Left renal pelvis (tissue), 4 donors: ENCODE measurements at regions not wholly inside any gene's neighbourhood (a gene's known extent, or its start where the extent isn't known, plus 50 kb on each side); places are given as distances from the start of the nearest gene placed in this dataset.
"Not testable (repeated sequence)": the region's sequence is repeated elsewhere in the genome, so short reads cannot be mapped to it uniquely, and the experiment has no call there.

Experiments used
- DNase-seq, 4 donors: peaks; one replicate each; pipeline ENCODE4 v3.0.0-alpha.2; 2013; ENCODE audit warnings: low read depth in 4 of 4, low spot score in 3 of 4

GRCh38 chr2:3899536-3900155, 196.3 kb downstream of the DCDC2C start:
- DNase-seq, result no peak

GRCh38 chr2:3902131-3902530, 198.8 kb downstream of the DCDC2C start:
- DNase-seq, result no peak

- DNase-seq, result no peak
Observed at GRCh38 chr2:3904061-3904460, 200.7 kb downstream of the DCDC2C start.

- not testable (repeated sequence) for DNase-seq
Observed at GRCh38 chr2:3908498-3908897, 205.1 kb downstream of the DCDC2C start.

GRCh38 chr2:3911882-3912455, 208.6 kb downstream of the DCDC2C start:
- DNase-seq, result no peak

GRCh38 chr2:3913166-3913565, 209.8 kb downstream of the DCDC2C start:
- peak in 1 of 4 donors; percentile 6 for DNase-seq

- no peak for DNase-seq
Observed at GRCh38 chr2:3914241-3914640, 210.9 kb downstream of the DCDC2C start.

- no peak for DNase-seq
Observed at GRCh38 chr2:3927031-3927430, 223.7 kb downstream of the DCDC2C start.

- no peak for DNase-seq
Observed at GRCh38 chr2:3929374-3929773, 226.0 kb downstream of the DCDC2C start.

- no peak for DNase-seq
Observed at GRCh38 chr2:3930246-3930645, 226.9 kb downstream of the DCDC2C start.

- DNase-seq, result no peak
Observed at GRCh38 chr2:3940661-3941060, 237.3 kb downstream of the DCDC2C start.

GRCh38 chr2:3942841-3943240, 239.5 kb downstream of the DCDC2C start:
- no peak for DNase-seq

GRCh38 chr2:3944071-3944470, 240.7 kb downstream of the DCDC2C start:
- no peak for DNase-seq

- DNase-seq, result no peak
Observed at GRCh38 chr2:3944841-3945240, 241.5 kb downstream of the DCDC2C start.

GRCh38 chr2:3948191-3948590, 244.8 kb downstream of the DCDC2C start:
- no peak for DNase-seq

- DNase-seq, result no peak
Observed at GRCh38 chr2:3951131-3951954, 248.0 kb downstream of the DCDC2C start.

- no peak for DNase-seq
Observed at GRCh38 chr2:3952866-3953516, 249.6 kb downstream of the DCDC2C start.

GRCh38 chr2:3954261-3954660, 250.9 kb downstream of the DCDC2C start:
- no peak for DNase-seq

- DNase-seq, result no peak
Observed at GRCh38 chr2:3956406-3956805, 253.0 kb downstream of the DCDC2C start.

- no peak for DNase-seq
Observed at GRCh38 chr2:3956892-3957291, 253.5 kb downstream of the DCDC2C start.

- no peak for DNase-seq
Observed at GRCh38 chr2:3958465-3958864, 255.1 kb downstream of the DCDC2C start.
